ENCODE measurements at regions not wholly inside any gene's neighbourhood (a gene's known extent, or its start where the extent isn't known, plus 50 kb on each side); places are given as distances from the start of the nearest gene placed in this dataset.

- Histone ChIP-seq H3K4me1 (ENCODE audit: insufficient read depth, low read length) (no peaks in the 10 kb centered on the region), H3K36me3 (ENCODE audit: insufficient read depth, low read depth, low read length) (no peaks in the 10 kb centered on the region), H3K27ac (ENCODE audit: low read length) (no peak overlapping the region), H3K9ac (ENCODE audit: low read depth, low read length) (no peak overlapping the region), H3K4me3 (ENCODE audit: low read length) (no peak overlapping the region), H3K27me3 (ENCODE audit: insufficient read depth, low read length) (no peaks in the 10 kb centered on the region), H3K9me3 (ENCODE audit: insufficient read depth, low read depth, low read length) (peaks cover 5% of the 10 kb centered on the region)
Measured at GRCh38 chr13:62710787-62711186, 1295.1 kb upstream of the PCDH20 start.

GRCh38 chr13:62706048-62706447 is 1290.4 kb upstream of the PCDH20 start:
- Histone ChIP-seq H3K4me1 (ENCODE audit: insufficient read depth, low read length) (no peaks in the 10 kb centered on the region), H3K9me3 (ENCODE audit: insufficient read depth, low read depth, low read length) (no peaks in the 10 kb centered on the region), H3K4me3 (ENCODE audit: low read length) (no peak overlapping the region), H3K27ac (ENCODE audit: low read length) (no peak overlapping the region), H3K27me3 (ENCODE audit: insufficient read depth, low read length) (no peaks in the 10 kb centered on the region), H3K9ac (ENCODE audit: low read depth, low read length) (no peak overlapping the region), H3K36me3 (ENCODE audit: insufficient read depth, low read depth, low read length) (no peaks in the 10 kb centered on the region)

GRCh38 chr13:62704875-62705274 is 1289.2 kb upstream of the PCDH20 start:
- no peaks in the 10 kb centered on the region for H3K27me3 ChIP-seq (ENCODE audit: insufficient read depth, low read length)
- no peak overlapping the region for H3K4me3 ChIP-seq (ENCODE audit: low read length)
- H3K27ac ChIP-seq (ENCODE audit: low read length), result no peak overlapping the region
- H3K9me3 ChIP-seq (ENCODE audit: insufficient read depth, low read depth, low read length), result no peaks in the 10 kb centered on the region
- H3K9ac ChIP-seq (ENCODE audit: low read depth, low read length), result no peak overlapping the region
- no peaks in the 10 kb centered on the region for H3K4me1 ChIP-seq (ENCODE audit: insufficient read depth, low read length)
- H3K36me3 ChIP-seq (ENCODE audit: insufficient read depth, low read depth, low read length), result no peaks in the 10 kb centered on the region

- Histone ChIP-seq H3K9me3 (ENCODE audit: insufficient read depth, low read depth, low read length) (no peaks in the 10 kb centered on the region), H3K4me3 (ENCODE audit: low read length) (no peak overlapping the region), H3K4me1 (ENCODE audit: insufficient read depth, low read length) (no peaks in the 10 kb centered on the region), H3K36me3 (ENCODE audit: insufficient read depth, low read depth, low read length) (no peaks in the 10 kb centered on the region), H3K9ac (ENCODE audit: low read depth, low read length) (no peak overlapping the region), H3K27me3 (ENCODE audit: insufficient read depth, low read length) (no peaks in the 10 kb centered on the region), H3K27ac (ENCODE audit: low read length) (no peak overlapping the region)
Measured at GRCh38 chr13:62702502-62702901, 1286.9 kb upstream of the PCDH20 start.

- H3K27ac ChIP-seq (ENCODE audit: low read length), result no peak overlapping the region
- no peak overlapping the region for H3K9ac ChIP-seq (ENCODE audit: low read depth, low read length)
- H3K9me3 ChIP-seq (ENCODE audit: insufficient read depth, low read depth, low read length), result no peaks in the 10 kb centered on the region
- no peaks in the 10 kb centered on the region for H3K27me3 ChIP-seq (ENCODE audit: insufficient read depth, low read length)
- no peaks in the 10 kb centered on the region for H3K4me1 ChIP-seq (ENCODE audit: insufficient read depth, low read length)
- H3K4me3 ChIP-seq (ENCODE audit: low read length), result no peak overlapping the region
- no peaks in the 10 kb centered on the region for H3K36me3 ChIP-seq (ENCODE audit: insufficient read depth, low read depth, low read length)
Measured at GRCh38 chr13:62697701-62698100, 1282.1 kb upstream of the PCDH20 start.

GRCh38 chr13:62696490-62696889 is 1280.8 kb upstream of the PCDH20 start:
- Histone ChIP-seq H3K4me3 (ENCODE audit: low read length) (no peak overlapping the region), H3K27me3 (ENCODE audit: insufficient read depth, low read length) (no peaks in the 10 kb centered on the region), H3K4me1 (ENCODE audit: insufficient read depth, low read length) (no peaks in the 10 kb centered on the region), H3K9ac (ENCODE audit: low read depth, low read length) (no peak overlapping the region), H3K36me3 (ENCODE audit: insufficient read depth, low read depth, low read length) (no peaks in the 10 kb centered on the region), H3K9me3 (ENCODE audit: insufficient read depth, low read depth, low read length) (no peaks in the 10 kb centered on the region), H3K27ac (ENCODE audit: low read length) (no peak overlapping the region)

- Histone ChIP-seq H3K9me3 (ENCODE audit: insufficient read depth, low read depth, low read length) (no peaks in the 10 kb centered on the region), H3K27ac (ENCODE audit: low read length) (no peak overlapping the region), H3K9ac (ENCODE audit: low read depth, low read length) (no peak overlapping the region), H3K4me1 (ENCODE audit: insufficient read depth, low read length) (peaks cover 11% of the 10 kb centered on the region), H3K27me3 (ENCODE audit: insufficient read depth, low read length) (no peaks in the 10 kb centered on the region), H3K4me3 (ENCODE audit: low read length) (no peak overlapping the region), H3K36me3 (ENCODE audit: insufficient read depth, low read depth, low read length) (no peaks in the 10 kb centered on the region)
Measured at GRCh38 chr13:62687732-62688131, 1272.1 kb upstream of the PCDH20 start.

- H3K36me3 ChIP-seq (ENCODE audit: insufficient read depth, low read depth, low read length), result no peaks in the 10 kb centered on the region
- no peaks in the 10 kb centered on the region for H3K27me3 ChIP-seq (ENCODE audit: insufficient read depth, low read length)
- no peak overlapping the region for H3K27ac ChIP-seq (ENCODE audit: low read length)
- no peak overlapping the region for H3K9ac ChIP-seq (ENCODE audit: low read depth, low read length)
- H3K9me3 ChIP-seq (ENCODE audit: insufficient read depth, low read depth, low read length), result no peaks in the 10 kb centered on the region
- H3K4me3 ChIP-seq (ENCODE audit: low read length), result no peak overlapping the region
- no peaks in the 10 kb centered on the region for H3K4me1 ChIP-seq (ENCODE audit: insufficient read depth, low read length)
Measured at GRCh38 chr13:62684359-62684758, 1268.7 kb upstream of the PCDH20 start.

GRCh38 chr13:62682788-62683187 is 1267.1 kb upstream of the PCDH20 start:
- Histone ChIP-seq H3K27ac (ENCODE audit: low read length) (no peak overlapping the region), H3K9ac (ENCODE audit: low read depth, low read length) (no peak overlapping the region), H3K4me1 (ENCODE audit: insufficient read depth, low read length) (no peaks in the 10 kb centered on the region), H3K9me3 (ENCODE audit: insufficient read depth, low read depth, low read length) (no peaks in the 10 kb centered on the region), H3K4me3 (ENCODE audit: low read length) (no peak overlapping the region), H3K36me3 (ENCODE audit: insufficient read depth, low read depth, low read length) (no peaks in the 10 kb centered on the region), H3K27me3 (ENCODE audit: insufficient read depth, low read length) (no peaks in the 10 kb centered on the region)

GRCh38 chr13:62678039-62678438 is 1262.4 kb upstream of the PCDH20 start:
- H3K36me3 ChIP-seq (ENCODE audit: insufficient read depth, low read depth, low read length), result no peaks in the 10 kb centered on the region
- H3K4me3 ChIP-seq (ENCODE audit: low read length), result no peak overlapping the region
- H3K4me1 ChIP-seq (ENCODE audit: insufficient read depth, low read length), result no peaks in the 10 kb centered on the region
- no peaks in the 10 kb centered on the region for H3K9me3 ChIP-seq (ENCODE audit: insufficient read depth, low read depth, low read length)
- H3K27me3 ChIP-seq (ENCODE audit: insufficient read depth, low read length), result no peaks in the 10 kb centered on the region
- no peak overlapping the region for H3K9ac ChIP-seq (ENCODE audit: low read depth, low read length)
- no peak overlapping the region for H3K27ac ChIP-seq (ENCODE audit: low read length)

- H3K4me1 ChIP-seq (ENCODE audit: insufficient read depth, low read length), result peaks cover 3% of the 10 kb centered on the region; the same call in 1 of the 2 replicates
- no peak overlapping the region for H3K9ac ChIP-seq (ENCODE audit: low read depth, low read length)
- no peaks in the 10 kb centered on the region for H3K27me3 ChIP-seq (ENCODE audit: insufficient read depth, low read length)
- H3K27ac ChIP-seq (ENCODE audit: low read length), result no peak overlapping the region
- no peaks in the 10 kb centered on the region for H3K9me3 ChIP-seq (ENCODE audit: insufficient read depth, low read depth, low read length)
- no peaks in the 10 kb centered on the region for H3K36me3 ChIP-seq (ENCODE audit: insufficient read depth, low read depth, low read length)
- H3K4me3 ChIP-seq (ENCODE audit: low read length), result no peak overlapping the region
Measured at GRCh38 chr13:62663767-62664166, 1248.1 kb upstream of the PCDH20 start.

GRCh38 chr13:62659365-62659764 is 1243.7 kb upstream of the PCDH20 start:
- no peaks in the 10 kb centered on the region for H3K9me3 ChIP-seq (ENCODE audit: insufficient read depth, low read depth, low read length)
- H3K36me3 ChIP-seq (ENCODE audit: insufficient read depth, low read depth, low read length), result no peaks in the 10 kb centered on the region
- no peak overlapping the region for H3K4me3 ChIP-seq (ENCODE audit: low read length)
- no peak overlapping the region for H3K9ac ChIP-seq (ENCODE audit: low read depth, low read length)
- no peaks in the 10 kb centered on the region for H3K27me3 ChIP-seq (ENCODE audit: insufficient read depth, low read length)
- H3K4me1 ChIP-seq (ENCODE audit: insufficient read depth, low read length), result peaks cover 3% of the 10 kb centered on the region; the same call in 1 of the 2 replicates
- no peak overlapping the region for H3K27ac ChIP-seq (ENCODE audit: low read length)

- Histone ChIP-seq H3K9ac (ENCODE audit: low read depth, low read length) (no peak overlapping the region), H3K4me1 (ENCODE audit: insufficient read depth, low read length) (no peaks in the 10 kb centered on the region), H3K27ac (ENCODE audit: low read length) (no peak overlapping the region), H3K27me3 (ENCODE audit: insufficient read depth, low read length) (no peaks in the 10 kb centered on the region), H3K36me3 (ENCODE audit: insufficient read depth, low read depth, low read length) (no peaks in the 10 kb centered on the region), H3K9me3 (ENCODE audit: insufficient read depth, low read depth, low read length) (no peaks in the 10 kb centered on the region; the same call in 1 of the 2 replicates), H3K4me3 (ENCODE audit: low read length) (no peak overlapping the region)
Measured at GRCh38 chr13:62653371-62653770, 1237.7 kb upstream of the PCDH20 start.
